GM23338 (cell line): ENCODE measurements at regions not wholly inside any gene's neighbourhood (a gene's known extent, or its start where the extent isn't known, plus 50 kb on each side); places are given as distances from the start of the nearest gene placed in this dataset.

Source experiments
- ATAC-seq: fragments of 200-7000 bp; cut with Tn5 transposase; 3 replicates; pipeline ENCODE4 v1.9.1; 2020
- DNase-seq: peaks from one replicate; pipeline ENCODE4 v3.0.0-alpha.2; 2015; ENCODE audit warnings: low spot score
- H2AFZ ChIP-seq: fragments of 200-600 bp; sonication (generic); 2 replicates; pipeline ENCODE4 v1.8.0; 2016; ENCODE audit warnings: antibody characterized with exemption, mild to moderate bottlenecking, moderate library complexity
- H3F3A ChIP-seq: fragments of 200-600 bp; sonication (generic); replicated peaks from 2 replicates; pipeline ENCODE4 v1.8.0; 2017; ENCODE audit warnings: antibody characterized with exemption, mixed run types, low read depth
- H3K27ac ChIP-seq: fragments of 200-600 bp; sonication (generic); 2 replicates; pipeline ENCODE4 v1.6.1; 2016; ENCODE audit warnings: low read depth
- H3K27me3 ChIP-seq: fragments of 200-600 bp; sonication (generic); 2 replicates; pipeline ENCODE4 v1.8.0; 2016; ENCODE audit warnings: mild to moderate bottlenecking, mixed run types, moderate library complexity; ENCODE audit not compliant: insufficient read depth
- H3K36me3 ChIP-seq: fragments of 200-600 bp; sonication (generic); 2 replicates; pipeline ENCODE4 v1.8.0; 2016; ENCODE audit warnings: mild to moderate bottlenecking; ENCODE audit not compliant: insufficient read depth
- H3K4me1 ChIP-seq: fragments of 200-600 bp; sonication (generic); 2 replicates; pipeline ENCODE4 v1.8.0; 2016; ENCODE audit warnings: mild to moderate bottlenecking, moderate library complexity; ENCODE audit not compliant: insufficient read depth
- H3K4me2 ChIP-seq: fragments of 200-600 bp; sonication (generic); 2 replicates; pipeline ENCODE4 v1.7.1; 2017; ENCODE audit warnings: mixed run types
- H3K4me3 ChIP-seq: fragments of 200-600 bp; sonication (generic); 2 replicates; pipeline ENCODE4 v1.6.1; 2016; ENCODE audit warnings: mixed run types
- H3K79me2 ChIP-seq: fragments of 200-600 bp; sonication (generic); replicated peaks from 2 replicates; pipeline ENCODE4 v1.8.0; 2017; ENCODE audit warnings: mild to moderate bottlenecking; ENCODE audit not compliant: insufficient read depth
- H3K9me2 ChIP-seq: fragments of 200-600 bp; sonication (generic); 2 replicates; pipeline ENCODE4 v1.8.0; 2017; ENCODE audit not compliant: insufficient read depth
- H4K20me1 ChIP-seq: fragments of 200-600 bp; sonication (generic); replicated peaks from 2 replicates; pipeline ENCODE4 v1.8.0; 2017; ENCODE audit warnings: mild to moderate bottlenecking; ENCODE audit not compliant: insufficient read depth
- H3K27ac Mint-ChIP-seq: 2 replicates; pipeline ENCODE4 v1.8.0; 2020; ENCODE audit warnings: inconsistent platforms, mild to moderate bottlenecking, moderate library complexity, mixed read lengths
- H3K27me3 Mint-ChIP-seq: 3 replicates; pipeline ENCODE4 v1.8.0; 2022; ENCODE audit warnings: low read depth, mild to moderate bottlenecking, moderate library complexity, mixed read lengths, inconsistent platforms; ENCODE audit not compliant: insufficient read depth, poor library complexity
- H3K36me3 Mint-ChIP-seq: 3 replicates; pipeline ENCODE4 v1.8.0; 2021; ENCODE audit warnings: low read depth, mild to moderate bottlenecking, inconsistent platforms, moderate library complexity, mixed read lengths
- H3K4me1 Mint-ChIP-seq: 3 replicates; pipeline ENCODE4 v1.8.0; 2020; ENCODE audit warnings: mild to moderate bottlenecking, inconsistent platforms, mixed read lengths
- H3K4me3 Mint-ChIP-seq: 3 replicates; pipeline ENCODE4 v1.8.0; 2021; ENCODE audit warnings: moderate library complexity, mild to moderate bottlenecking, inconsistent platforms, mixed read lengths
- H3K9me3 Mint-ChIP-seq: 3 replicates; pipeline ENCODE4 v1.8.0; 2020; ENCODE audit warnings: moderate library complexity, mild to moderate bottlenecking, inconsistent platforms, mixed read lengths
- CREB1 ChIP-seq: fragments of 250-450 bp; sonication (Bioruptor Pico); IDR thresholded peaks from 2 replicates; pipeline ENCODE4 v1.5.0; 2020; ENCODE audit warnings: low read depth, mild to moderate bottlenecking, moderate library complexity
- JUNB ChIP-seq: IDR thresholded peaks from one replicate; pipeline ENCODE4 v1.6.1; 2016; ENCODE audit warnings: antibody characterized with exemption; ENCODE audit not compliant: unreplicated experiment
- NANOG ChIP-seq: IDR thresholded peaks from 2 replicates; pipeline ENCODE4 v1.6.1; 2016; ENCODE audit warnings: antibody characterized with exemption, borderline replicate concordance
- POLR2AphosphoS5 ChIP-seq: IDR thresholded peaks from 2 replicates; pipeline ENCODE4 v1.6.1; 2016; ENCODE audit warnings: antibody characterized with exemption, low read depth
- ZNF331 ChIP-seq: fragments of 250-450 bp; sonication (Bioruptor Pico); IDR thresholded peaks from 2 replicates; pipeline ENCODE4 v1.5.0; 2020; ENCODE audit warnings: low read depth, mild to moderate bottlenecking, moderate library complexity
- ZNF462 ChIP-seq: fragments of 250-450 bp; sonication (Bioruptor Pico); IDR thresholded peaks from 2 replicates; pipeline ENCODE4 v1.5.0; 2020; ENCODE audit warnings: mild to moderate bottlenecking, moderate library complexity
- TF ChIP-seq, protein P1 (sequence below), 2 experiments: fragments of 200-600 bp in 1 of 2; sonication (generic) in 1 of 2; conservative IDR thresholded peaks; 2 replicates each; pipeline versions ENCODE4 v1.5.1 to v1.6.1; 2016 to 2017; ENCODE audit warnings: antibody characterized with exemption in 2 of 2, low read depth in 2 of 2, mild to moderate bottlenecking in 2 of 2, moderate library complexity in 1 of 2

- no peak for TF ChIP-seq ZNF462 (CRISPR knock-in tag)
- no peak for TF ChIP-seq CREB1 (CRISPR knock-in tag)
- TF ChIP-seq POLR2AphosphoS5: no peak
These were observed 269.7 kb upstream of the DCC start (continued) for GRCh38 chr18:52070291-52070756.

- no peak overlapping the region for H3K27ac ChIP-seq
- Mint-ChIP-seq H3K9me3 (no peaks in the 10 kb centered on the region), H3K4me1 (no peaks in the 10 kb centered on the region), H3K4me3 (no peak overlapping the region), H3K27ac (no peak overlapping the region), H3K27me3 (peaks cover 1% of the 10 kb centered on the region), H3K36me3 (no peaks in the 10 kb centered on the region)
- no peaks in the 10 kb centered on the region for H3K79me2 ChIP-seq
- H3K4me1 ChIP-seq: no peaks in the 10 kb centered on the region
- no peak for ATAC-seq
- no peaks in the 10 kb centered on the region for H3K9me2 ChIP-seq
- no peak overlapping the region for H3K4me2 ChIP-seq
- no peak overlapping the region for H3K4me3 ChIP-seq
- no peak for DNase-seq
- H3F3A ChIP-seq: no peaks in the 10 kb centered on the region
- peak overlapping the region; percentile 50; the same call in 1 of the 2 replicates for H2AFZ ChIP-seq
- no peaks in the 10 kb centered on the region for H3K36me3 ChIP-seq
- H3K27me3 ChIP-seq: no peaks in the 10 kb centered on the region
- H4K20me1 ChIP-seq: no peaks in the 10 kb centered on the region
- TF ChIP-seq ZNF462 (CRISPR knock-in tag) (no peak), JUNB (no peak), ZNF331 (no peak), NANOG (no peak)
- TF ChIP-seq, protein P1, sequence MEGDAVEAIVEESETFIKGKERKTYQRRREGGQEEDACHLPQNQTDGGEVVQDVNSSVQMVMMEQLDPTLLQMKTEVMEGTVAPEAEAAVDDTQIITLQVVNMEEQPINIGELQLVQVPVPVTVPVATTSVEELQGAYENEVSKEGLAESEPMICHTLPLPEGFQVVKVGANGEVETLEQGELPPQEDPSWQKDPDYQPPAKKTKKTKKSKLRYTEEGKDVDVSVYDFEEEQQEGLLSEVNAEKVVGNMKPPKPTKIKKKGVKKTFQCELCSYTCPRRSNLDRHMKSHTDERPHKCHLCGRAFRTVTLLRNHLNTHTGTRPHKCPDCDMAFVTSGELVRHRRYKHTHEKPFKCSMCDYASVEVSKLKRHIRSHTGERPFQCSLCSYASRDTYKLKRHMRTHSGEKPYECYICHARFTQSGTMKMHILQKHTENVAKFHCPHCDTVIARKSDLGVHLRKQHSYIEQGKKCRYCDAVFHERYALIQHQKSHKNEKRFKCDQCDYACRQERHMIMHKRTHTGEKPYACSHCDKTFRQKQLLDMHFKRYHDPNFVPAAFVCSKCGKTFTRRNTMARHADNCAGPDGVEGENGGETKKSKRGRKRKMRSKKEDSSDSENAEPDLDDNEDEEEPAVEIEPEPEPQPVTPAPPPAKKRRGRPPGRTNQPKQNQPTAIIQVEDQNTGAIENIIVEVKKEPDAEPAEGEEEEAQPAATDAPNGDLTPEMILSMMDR (conservative IDR thresholded peaks at IDR 0.05; ENCODE audit: low read depth in 2 of 2): no peak
These were observed 262.6 kb upstream of the DCC start for GRCh38 chr18:52077251-52077983.
